ENCODE measurements at regions not wholly inside any gene's neighbourhood (a gene's known extent, or its start where the extent isn't known, plus 50 kb on each side); places are given as distances from the start of the nearest gene placed in this dataset.
"Not testable (repeated sequence)": the region's sequence is repeated elsewhere in the genome, so short reads cannot be mapped to it uniquely, and the experiment has no call there.

DNA sequence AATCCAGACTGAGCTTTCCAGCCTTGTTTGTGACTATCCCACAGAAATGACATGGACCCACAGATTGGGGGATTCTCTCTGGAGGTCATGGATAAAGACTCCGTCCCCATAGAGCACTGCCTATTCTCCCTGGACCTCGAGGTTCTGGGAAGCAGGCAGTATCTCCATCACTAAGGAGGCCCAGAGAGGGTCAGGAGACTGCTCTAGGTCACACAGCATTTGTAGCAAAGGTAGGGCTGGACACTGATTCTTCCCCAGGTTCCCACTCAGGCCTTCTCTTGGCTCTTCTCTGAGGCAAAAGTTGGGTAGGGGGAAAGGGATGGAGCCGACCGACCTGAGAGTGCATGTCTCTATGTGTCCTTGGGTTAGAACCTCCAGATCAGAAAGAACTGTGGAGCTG lies 80.9 kb downstream of the PTPRS start:
- DNase-seq: no peak

GRCh38 chr19:5257155-5258045 lies 83.2 kb downstream of the PTPRS start:
- no peak for DNase-seq

DNA sequence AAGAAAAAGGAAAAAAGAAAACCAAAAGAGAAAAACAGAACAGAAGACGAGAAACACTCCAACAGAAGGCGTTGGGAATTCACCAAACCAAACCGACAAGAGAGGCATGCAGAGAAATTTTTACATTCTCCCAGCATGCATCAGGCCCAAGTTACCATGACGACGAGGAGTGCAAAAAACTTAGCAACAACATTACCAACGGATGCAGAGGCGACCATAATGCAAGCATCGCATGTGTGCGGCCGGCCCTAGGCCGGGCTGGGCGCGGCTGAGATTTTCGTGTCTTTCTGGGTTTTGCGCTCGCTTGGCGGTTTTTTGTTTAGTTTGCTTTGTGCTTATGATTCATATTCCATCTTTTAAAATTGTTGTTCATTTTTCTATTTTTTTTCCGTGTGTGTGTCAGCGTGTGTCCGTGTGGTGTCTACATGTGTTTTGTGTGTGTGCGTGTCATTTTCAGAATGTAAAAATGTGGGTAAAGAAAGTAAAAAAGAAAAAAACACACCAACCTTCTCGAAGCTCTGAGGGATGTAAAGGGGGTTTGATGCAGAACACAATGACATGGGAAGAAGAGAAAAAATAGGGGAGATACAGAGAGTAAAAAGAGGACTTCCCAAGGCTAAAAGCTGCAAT lies 84.9 kb downstream of the PTPRS start:
- no peak for DNase-seq

DNA sequence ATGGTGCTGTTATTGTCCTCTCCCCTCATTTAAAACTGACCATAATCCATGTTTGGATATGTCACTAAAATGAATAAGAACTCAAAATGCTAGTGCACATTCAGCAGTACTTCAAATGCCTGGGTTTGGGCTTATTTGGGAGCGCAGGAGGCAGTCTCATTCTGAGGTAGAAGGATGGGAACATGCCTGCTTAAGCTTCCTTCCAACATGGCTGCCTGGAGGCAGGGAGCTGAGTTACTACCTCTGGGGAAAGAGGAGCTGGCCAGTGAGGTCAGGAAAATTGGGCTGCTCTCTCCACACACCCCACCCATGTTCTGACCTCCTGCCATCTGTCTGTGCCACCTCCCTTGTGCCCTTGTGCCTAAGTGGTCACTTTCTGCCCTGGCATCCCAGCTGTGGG lies 85.7 kb downstream of the PTPRS start:
- DNase-seq: no peak

DNA sequence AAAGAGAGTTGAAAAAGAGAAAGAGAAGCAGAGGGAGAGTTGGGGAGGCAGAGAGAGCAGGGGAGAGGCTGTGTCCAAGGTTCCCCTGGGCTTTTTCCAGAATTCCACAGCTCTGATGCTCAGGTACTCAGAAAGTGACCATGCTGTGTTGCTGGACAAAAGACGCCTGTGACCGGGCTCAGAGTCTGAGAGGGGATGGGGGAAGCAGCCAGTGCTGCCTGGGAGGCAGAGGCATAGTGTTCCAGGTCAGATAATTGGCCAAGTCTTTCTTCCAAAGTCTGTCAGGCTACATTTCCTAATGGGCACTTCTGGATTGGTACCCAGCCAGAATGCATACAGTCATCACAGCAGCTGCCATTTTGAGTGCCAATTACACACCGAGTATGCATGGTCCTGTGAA lies 86.1 kb downstream of the PTPRS start:
- DNase-seq: no peak

DNA sequence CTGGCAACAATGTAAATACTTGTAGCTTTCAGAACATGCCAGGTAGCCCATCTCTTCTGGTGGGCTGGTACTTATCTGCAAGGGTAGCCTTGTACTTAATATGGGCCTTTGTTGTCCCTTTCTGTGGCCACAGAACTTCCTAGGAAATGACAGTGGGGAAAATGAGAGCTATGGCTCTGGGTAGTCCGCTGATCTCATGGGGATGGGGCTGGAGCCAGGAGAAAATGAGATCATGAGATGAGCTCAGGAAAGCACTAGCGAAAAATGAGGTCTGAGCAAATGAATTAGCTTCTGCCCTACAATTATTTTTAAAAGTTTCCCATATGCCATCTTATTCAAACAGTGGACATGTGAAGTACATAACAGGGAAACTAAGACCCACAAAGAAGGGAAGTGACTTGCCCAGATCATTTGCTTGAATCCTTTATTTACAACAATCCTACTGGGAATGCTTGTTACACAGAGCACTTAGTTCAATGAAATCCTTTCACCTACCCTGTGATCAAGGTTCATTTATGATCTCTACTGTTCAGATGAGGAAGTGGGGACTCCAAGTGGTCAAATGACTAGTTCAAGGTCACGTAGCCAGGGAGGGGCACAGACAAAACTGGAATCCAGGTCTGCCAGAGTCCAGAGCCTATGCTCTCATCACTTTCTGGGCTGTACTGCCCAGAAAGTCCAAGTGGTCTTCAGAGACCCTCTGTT lies 87.1 kb downstream of the PTPRS start:
- DNase-seq: peak; percentile 80

- no peak for DNase-seq
Measured at GRCh38 chr19:5251096-5252065, 89.2 kb downstream of the PTPRS start.

DNA sequence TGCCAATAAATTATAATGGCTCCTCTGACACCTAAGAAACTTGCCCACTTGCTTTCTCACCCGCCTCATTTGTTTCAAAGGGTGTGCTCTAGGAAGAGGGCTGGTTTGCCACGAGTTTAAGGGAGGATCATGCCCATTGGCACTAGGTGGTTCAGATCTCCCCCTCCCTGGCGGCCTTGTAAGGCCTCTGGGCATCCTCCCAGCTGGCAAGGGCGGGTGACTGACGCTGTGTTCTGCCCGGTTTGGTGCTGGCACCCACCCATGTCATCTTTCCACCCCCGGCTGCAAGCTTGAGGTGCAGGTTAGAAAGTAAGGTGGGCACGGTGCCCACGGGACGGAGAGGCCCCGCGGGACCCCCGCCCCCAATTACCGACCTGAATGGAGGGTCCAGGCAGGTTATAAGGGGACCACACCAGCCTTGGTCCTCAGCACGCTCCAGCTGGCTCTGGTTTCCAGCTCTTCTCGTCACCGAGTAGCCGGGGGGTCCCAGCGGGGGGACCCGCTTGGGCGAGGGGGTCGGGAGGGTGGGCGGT lies 90.4 kb downstream of the PTPRS start:
- no peak for DNase-seq

- DNase-seq: no peak
Measured at GRCh38 chr19:5249526-5249925, 91.1 kb downstream of the PTPRS start.

DNA sequence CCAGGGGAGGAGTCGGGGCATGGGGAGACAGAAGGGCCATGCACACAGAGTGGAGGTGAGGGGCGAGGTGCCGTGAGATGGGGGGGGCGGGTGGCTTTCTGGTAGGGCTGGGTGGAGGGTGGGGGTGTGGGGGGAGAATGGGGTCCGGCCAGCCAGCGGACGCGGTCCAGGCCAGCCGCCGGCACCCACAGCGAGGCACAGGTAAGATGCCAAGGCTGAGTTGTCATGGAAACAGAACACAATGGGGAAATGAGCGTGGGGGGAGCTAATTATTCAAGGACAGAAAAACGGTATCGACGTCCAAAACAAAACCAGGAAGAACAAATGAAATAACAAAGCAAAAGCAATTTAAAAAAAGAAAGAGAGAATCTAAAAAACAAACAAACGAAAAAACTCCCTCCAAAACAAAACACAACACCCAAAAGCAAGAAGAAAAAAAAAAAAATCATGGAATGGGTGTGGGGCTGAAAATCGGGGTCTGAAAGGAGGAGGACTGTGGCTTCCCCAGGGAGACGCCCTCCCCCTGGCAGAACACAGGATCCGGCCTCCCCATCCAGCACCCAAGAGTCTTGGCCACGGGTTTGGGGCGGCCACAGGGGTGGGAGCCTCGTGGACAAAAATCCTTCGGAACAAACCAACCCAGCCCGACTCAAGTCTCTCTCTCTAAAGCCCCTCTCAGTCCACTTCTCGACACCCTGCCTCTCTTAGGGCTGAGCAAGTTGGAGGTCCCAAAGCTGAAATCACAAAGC lies 92.5 kb downstream of the PTPRS start:
- no peak for DNase-seq

DNA sequence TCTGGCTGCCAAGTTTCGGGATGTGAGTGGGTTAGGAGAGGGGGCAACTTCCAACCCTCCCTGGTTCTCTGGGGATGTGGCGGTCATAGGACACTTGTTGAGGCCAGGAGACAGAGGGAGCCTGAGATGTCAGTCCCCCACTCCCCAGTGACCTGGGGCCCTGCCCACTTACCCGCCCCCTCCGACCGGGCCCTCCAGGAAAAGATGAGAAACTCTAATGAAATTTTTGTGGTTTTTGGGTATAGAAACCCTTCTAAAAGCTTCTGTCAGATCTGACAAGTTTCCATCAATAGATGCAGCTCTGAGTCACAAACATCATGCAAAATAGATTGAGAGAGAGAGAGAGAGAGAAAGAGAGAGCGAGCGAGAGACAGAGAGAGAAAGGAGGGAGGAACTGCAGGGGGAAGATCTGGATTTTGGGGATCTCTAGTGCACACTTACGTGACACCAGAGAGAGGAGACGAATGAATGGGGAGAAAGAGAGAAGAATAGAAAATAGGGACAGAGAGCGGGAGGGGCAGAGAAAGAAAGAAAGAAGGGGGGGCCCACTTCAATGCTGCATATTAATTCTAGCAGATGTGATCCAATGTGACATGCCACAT lies 94.0 kb downstream of the PTPRS start:
- no peak for DNase-seq

DNA sequence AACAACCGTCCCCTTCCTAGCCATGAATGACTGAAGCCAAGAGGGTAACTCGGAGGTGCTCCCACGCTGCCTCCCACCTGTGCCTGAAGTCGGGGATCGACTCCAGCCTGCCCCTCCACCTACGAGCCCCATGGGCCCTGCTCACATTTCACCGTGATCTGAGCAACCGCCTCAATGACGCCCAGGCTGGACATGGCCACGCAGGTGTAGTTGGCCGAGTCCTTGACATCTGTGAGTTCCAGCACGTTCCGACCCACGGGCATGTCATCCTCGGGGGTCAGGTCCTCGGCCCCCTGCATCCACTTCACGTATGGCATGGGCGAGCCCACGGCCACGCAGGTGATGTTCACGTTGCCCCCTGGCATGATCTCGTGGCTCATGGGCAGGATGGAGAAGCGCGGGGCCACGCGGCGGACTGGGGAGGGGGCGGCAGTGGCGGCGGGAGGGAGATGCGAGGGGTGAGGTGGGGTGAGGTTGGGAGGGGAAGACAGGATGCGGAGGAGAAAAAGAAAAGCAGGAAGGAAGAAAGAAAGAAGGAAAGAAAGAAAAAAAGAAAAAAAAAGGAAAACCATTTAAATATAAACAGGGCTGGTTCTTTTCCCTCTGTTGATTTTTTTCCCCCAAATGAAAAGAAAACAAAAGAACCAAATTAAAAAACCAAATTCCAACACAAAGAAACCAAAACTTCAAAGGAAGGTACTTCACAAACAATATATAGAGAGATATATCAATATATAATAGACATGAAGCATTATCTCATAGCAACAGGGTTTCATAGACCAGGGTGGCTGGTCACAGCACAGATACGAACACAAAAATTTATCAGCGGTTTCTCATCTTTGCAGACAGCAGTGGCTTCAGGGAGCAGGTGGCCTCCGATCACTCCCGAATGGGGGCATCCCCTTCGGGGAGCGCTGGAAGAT lies 94.7 kb downstream of the PTPRS start:
- no peak for DNase-seq

DNA sequence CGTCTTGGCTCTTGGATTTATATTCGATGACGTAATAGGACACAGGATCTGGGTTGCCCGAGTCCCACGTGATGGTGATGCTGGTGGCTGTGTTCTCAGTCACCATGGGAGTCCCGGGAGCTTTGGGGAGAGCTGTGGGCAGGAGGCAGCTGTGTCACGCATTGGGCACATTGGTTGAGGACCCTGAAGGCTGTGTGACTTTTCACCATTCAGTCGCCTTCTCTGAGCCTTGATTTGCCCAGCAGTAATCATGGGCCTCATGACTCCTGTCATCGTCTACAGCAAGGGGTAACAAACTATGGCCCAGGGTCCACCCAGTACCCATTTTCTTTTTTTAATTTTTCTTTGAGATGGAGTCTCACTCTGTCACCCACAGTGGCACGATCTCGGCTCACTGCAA lies 96.3 kb downstream of the PTPRS start:
- DNase-seq: no peak

DNA sequence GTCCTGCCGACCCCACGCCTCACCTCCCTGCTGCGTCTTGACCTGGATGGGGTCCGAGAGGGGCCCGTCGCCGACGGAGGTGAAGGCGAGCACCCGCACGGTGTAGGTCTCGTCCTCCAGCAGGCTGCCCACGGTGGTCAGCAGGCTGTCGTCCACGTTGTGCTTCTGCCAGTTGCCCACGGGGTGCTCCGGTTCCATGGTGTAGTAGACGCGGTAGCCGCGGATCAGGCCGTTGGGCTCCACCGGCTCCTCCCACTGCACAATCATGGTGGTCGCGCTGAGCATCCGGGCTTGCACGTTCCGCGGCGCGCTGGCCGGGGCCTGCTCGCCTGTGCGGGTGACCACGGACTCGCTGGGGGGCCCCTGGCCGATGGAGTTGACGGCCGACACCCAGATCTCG lies 96.7 kb downstream of the PTPRS start:
- no peak for DNase-seq

- not testable (repeated sequence) for DNase-seq
Measured at GRCh38 chr19:5241896-5242295, 98.7 kb downstream of the PTPRS start.

DNA sequence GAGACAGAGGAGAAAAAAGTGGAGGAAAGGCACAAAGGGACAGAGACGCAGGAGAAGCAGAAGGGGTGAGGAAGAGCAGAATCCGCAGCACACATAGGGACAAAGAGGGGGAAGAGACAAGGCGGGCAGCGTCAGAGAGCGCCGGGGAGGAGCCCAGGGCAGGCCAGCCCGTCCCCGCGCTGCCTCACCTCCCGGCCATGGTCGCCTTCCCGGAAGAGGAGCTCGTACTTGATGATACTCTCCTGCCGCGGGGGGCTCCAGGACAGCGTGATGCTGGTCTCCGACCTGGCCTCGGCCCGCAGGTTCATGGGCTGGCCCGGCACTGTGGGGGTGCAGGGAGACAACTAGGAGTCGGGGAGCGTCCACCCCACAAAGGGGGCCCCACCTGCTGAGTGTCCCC lies 100.6 kb downstream of the PTPRS start:
- no peak for DNase-seq

GRCh38 chr19:5238700-5239099 lies 101.9 kb downstream of the PTPRS start:
- DNase-seq: no peak

GRCh38 chr19:5237939-5238480 lies 102.6 kb downstream of the PTPRS start:
- DNase-seq: no peak
